Right lobe of liver (tissue), 4 donors: ENCODE measurements at regions not wholly inside any gene's neighbourhood (a gene's known extent, or its start where the extent isn't known, plus 50 kb on each side); places are given as distances from the start of the nearest gene placed in this dataset.

Source experiments
- POLR2A ChIP-seq: fragments of 450-650 bp; IDR thresholded peaks from one replicate; pipeline ENCODE4 v1.6.1; 2017; ENCODE audit warnings: antibody characterized with exemption, mild to moderate bottlenecking
- TF ChIP-seq, protein P1 (sequence below), 4 donors: fragments of 200-600 bp in 3 of 4; fragments of 450-650 bp in 1 of 4; IDR thresholded peaks; one replicate each; pipeline versions ENCODE4 v1.5.1 to v1.8.0; 2016 to 2022; ENCODE audit warnings: antibody characterized with exemption in 4 of 4, mild to moderate bottlenecking in 2 of 4
- donor health status: DM: no; HTN: no; CAD: no.
- donor health status: DM: no; HTN: no; CAD: no.
- donor health status: DM: no; HTN: yes; CAD: no.

DNA sequence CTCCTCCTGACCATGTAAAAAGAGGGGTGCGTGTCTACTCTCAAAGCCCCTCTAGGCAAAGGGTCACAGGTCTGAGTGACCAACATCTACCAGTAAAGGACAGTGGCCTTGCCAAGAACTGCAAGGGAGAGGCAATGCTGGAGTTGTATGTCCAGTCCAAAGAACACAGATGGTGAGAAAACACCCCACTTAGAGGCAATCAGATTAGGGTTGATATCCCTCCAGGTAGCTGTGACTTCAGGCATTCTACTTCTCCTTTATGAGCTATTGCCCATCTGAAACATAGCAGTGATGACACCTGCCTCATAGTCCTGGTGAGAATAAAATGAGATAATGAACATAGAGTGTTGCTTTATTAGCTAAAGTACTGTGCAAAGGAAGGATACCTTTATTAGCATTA, 50.8 kb upstream of the MAFB start:
- TF ChIP-seq, protein P1, sequence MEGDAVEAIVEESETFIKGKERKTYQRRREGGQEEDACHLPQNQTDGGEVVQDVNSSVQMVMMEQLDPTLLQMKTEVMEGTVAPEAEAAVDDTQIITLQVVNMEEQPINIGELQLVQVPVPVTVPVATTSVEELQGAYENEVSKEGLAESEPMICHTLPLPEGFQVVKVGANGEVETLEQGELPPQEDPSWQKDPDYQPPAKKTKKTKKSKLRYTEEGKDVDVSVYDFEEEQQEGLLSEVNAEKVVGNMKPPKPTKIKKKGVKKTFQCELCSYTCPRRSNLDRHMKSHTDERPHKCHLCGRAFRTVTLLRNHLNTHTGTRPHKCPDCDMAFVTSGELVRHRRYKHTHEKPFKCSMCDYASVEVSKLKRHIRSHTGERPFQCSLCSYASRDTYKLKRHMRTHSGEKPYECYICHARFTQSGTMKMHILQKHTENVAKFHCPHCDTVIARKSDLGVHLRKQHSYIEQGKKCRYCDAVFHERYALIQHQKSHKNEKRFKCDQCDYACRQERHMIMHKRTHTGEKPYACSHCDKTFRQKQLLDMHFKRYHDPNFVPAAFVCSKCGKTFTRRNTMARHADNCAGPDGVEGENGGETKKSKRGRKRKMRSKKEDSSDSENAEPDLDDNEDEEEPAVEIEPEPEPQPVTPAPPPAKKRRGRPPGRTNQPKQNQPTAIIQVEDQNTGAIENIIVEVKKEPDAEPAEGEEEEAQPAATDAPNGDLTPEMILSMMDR (IDR thresholded peaks at IDR 0.05), result no peak
- TF ChIP-seq POLR2A, result no peak
